ENCODE measurements at regions not wholly inside any gene's neighbourhood (a gene's known extent, or its start where the extent isn't known, plus 50 kb on each side); places are given as distances from the start of the nearest gene placed in this dataset.

DNA sequence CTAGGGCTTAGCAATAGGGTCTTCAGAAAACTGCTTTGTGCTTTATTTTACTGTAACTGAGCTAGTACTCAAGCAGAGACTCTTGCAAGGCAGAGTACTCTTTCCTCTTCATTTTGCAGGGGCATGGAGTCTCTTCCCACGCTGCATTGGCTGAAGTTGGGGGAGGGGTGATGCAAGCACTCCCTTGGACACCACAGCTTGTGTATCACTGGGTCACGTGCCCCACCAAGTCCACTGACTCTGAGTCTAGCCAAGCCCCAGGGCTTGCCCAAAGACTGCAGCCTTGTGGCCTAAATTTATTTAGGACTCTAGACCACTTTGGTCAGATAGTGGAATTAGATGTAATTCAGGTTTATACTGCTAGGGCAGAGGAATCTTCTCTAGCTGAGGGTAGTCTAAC is 1075.0 kb upstream of the ADGRB3 start:
- H3K4me2 ChIP-seq (ENCODE audit: insufficient read depth, low read length): no peak overlapping the region
- H3K9me3 ChIP-seq (replicated peaks; ENCODE audit: control insufficient read depth, insufficient read depth, low read length): no peaks in the 10 kb centered on the region
- dilution Hi-C loops (cut with MboI; ENCODE audit: extremely low pct_ligation_motif_present, low sequenced_read_pairs) (no loop called here), intact Hi-C loops (cut with micrococcal nuclease) (no loop called here)
- no peaks in the 10 kb centered on the region for H3K79me2 ChIP-seq (ENCODE audit: control insufficient read depth, insufficient read depth, low read length)
- no peaks in the 10 kb centered on the region for H3K36me3 ChIP-seq (ENCODE audit: control insufficient read depth in 2 of 2, extremely low read depth in 1 of 2, insufficient read depth in 2 of 2, low read length in 2 of 2)
- ChIA-PET POLR2A (no interaction called here), CTCF (no interaction called here)
- H3K27ac ChIP-seq (ENCODE audit: insufficient read depth, low read depth, low read length): no peak overlapping the region
- DNase-seq (ENCODE audit: low read depth, low spot score): no peak
- no peak overlapping the region for H3K4me3 ChIP-seq (replicated peaks in 1 of 3; ENCODE audit: insufficient read depth in 1 of 3, low read depth in 1 of 3, low read length in 3 of 3)
- no peaks in the 10 kb centered on the region for H3K27me3 ChIP-seq (ENCODE audit: control insufficient read depth in 2 of 2, insufficient read depth in 2 of 2, low read length in 2 of 2)
- no peaks in the 10 kb centered on the region for H3K4me1 ChIP-seq (ENCODE audit: control insufficient read depth, extremely low read depth, insufficient read depth, low read length)
- H2AFZ ChIP-seq (ENCODE audit: low read depth, low read length): no peak overlapping the region
- no peaks in the 10 kb centered on the region for H3K9me1 ChIP-seq (replicated peaks; ENCODE audit: control insufficient read depth, extremely low read depth, insufficient read depth, low read length)
- no peak for FAIRE-seq
- no peaks in the 10 kb centered on the region for H4K20me1 ChIP-seq (replicated peaks; ENCODE audit: control insufficient read depth, extremely low read depth, insufficient read depth, low read length)
- no peak overlapping the region for H3K9ac ChIP-seq (replicated peaks; ENCODE audit: extremely low read depth, insufficient read depth, low read length)
- TF ChIP-seq POLR2A (IDR thresholded peaks at IDR 0.05; ENCODE audit: low read depth, low read length): no peak
- TF ChIP-seq FOS (IDR thresholded peaks at IDR 0.05; ENCODE audit: borderline replicate concordance, insufficient read depth, low read length): no peak
- TF ChIP-seq JUN (IDR thresholded peaks at IDR 0.05; ENCODE audit: borderline replicate concordance, insufficient read depth, insufficient read length, low read depth): no peak
- no peak for TF ChIP-seq CTCF (IDR thresholded peaks at IDR 0.05; ENCODE audit: extremely low read depth in 1 of 2, insufficient read depth in 1 of 2, low read depth in 1 of 2, low read length in 2 of 2)
- no peak for TF ChIP-seq EZH2 (IDR thresholded peaks at IDR 0.05; ENCODE audit: borderline replicate concordance, low read depth, low read length, severe bottlenecking)
- no peak for TF ChIP-seq POLR2AphosphoS5 (IDR thresholded peaks at IDR 0.05; ENCODE audit: insufficient read depth, low read depth, low read length)
- TF ChIP-seq GATA2 (IDR thresholded peaks at IDR 0.05; ENCODE audit: insufficient read depth, insufficient read length, low read depth, low read length): no peak
- no peak for TF ChIP-seq MYC (IDR thresholded peaks at IDR 0.05; ENCODE audit: low read depth, low read length)
- no peak for TF ChIP-seq MAX (IDR thresholded peaks at IDR 0.05; ENCODE audit: insufficient read depth, insufficient read length)
- no TSS peak for BruUV-seq (replicated peaks)

Measured in endothelial cell of umbilical vein (primary cell).